NB4 (cell line): ENCODE measurements at regions not wholly inside any gene's neighbourhood (a gene's known extent, or its start where the extent isn't known, plus 50 kb on each side); places are given as distances from the start of the nearest gene placed in this dataset.

Experiments used
- CTCF ChIP-seq: IDR thresholded peaks from one replicate; pipeline ENCODE4 v1.5.1; 2012; ENCODE audit warnings: low read depth, low read length
- MYC ChIP-seq: IDR thresholded peaks from 2 replicates; pipeline ENCODE4 v1.6.1; 2011; ENCODE audit warnings: low read depth, low read length
- TF ChIP-seq, protein P1 (sequence below): IDR thresholded peaks from 2 replicates; pipeline ENCODE4 v1.6.1; 2011; ENCODE audit warnings: low read depth, low read length

DNA sequence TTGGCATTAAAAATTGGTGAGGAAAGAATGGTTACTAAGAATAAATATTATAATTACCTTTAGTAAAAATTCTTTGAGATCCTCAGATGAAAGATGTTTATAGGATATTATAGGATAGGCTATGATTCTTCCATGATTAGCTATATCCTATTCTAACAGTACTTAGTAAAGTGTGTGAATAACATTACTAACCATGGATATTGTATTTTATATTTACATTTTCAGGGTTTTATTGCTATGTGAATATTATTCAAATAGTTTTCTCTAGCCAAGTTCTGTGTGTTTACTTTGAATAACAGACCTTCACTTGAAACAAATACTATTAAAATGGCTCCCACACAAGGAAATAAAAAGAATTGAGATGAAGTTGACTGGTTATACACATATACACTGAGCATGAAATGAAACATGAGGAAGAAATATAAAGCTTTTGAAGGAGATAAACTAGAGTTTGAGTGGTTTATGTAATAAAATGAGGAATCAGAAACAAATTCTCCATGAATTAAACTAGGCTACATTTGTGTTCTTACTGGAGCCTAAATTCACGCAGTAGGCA, 479.4 kb upstream of the PKN2 start:
- TF ChIP-seq CTCF (no peak), MYC (no peak)
- TF ChIP-seq, protein P1, sequence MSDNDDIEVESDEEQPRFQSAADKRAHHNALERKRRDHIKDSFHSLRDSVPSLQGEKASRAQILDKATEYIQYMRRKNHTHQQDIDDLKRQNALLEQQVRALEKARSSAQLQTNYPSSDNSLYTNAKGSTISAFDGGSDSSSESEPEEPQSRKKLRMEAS, result no peak
